ENCODE measurements at regions not wholly inside any gene's neighbourhood (a gene's known extent, or its start where the extent isn't known, plus 50 kb on each side); places are given as distances from the start of the nearest gene placed in this dataset.

GRCh38 chr1:29890201-29890959 is 654.1 kb downstream of the PTPRU start:
- TF ChIP-seq POLR2A (IDR thresholded peaks at IDR 0.05) (no peak), EP300 (IDR thresholded peaks at IDR 0.05) (no peak)
